Trophoblast cell (in vitro differentiated cells and primary cell): ENCODE measurements at regions not wholly inside any gene's neighbourhood (a gene's known extent, or its start where the extent isn't known, plus 50 kb on each side); places are given as distances from the start of the nearest gene placed in this dataset.

Experiments
- DNase-seq, 2 donors: peaks; one replicate each; pipeline ENCODE4 v3.0.0-alpha.2; 2016
- H2AFZ ChIP-seq: 2 replicates; pipeline ENCODE4 v1.6.1; 2013; ENCODE audit warnings: low read length, moderate library complexity, mild to moderate bottlenecking; ENCODE audit not compliant: insufficient read depth, poor library complexity
- H2AK5ac ChIP-seq: 2 replicates; pipeline ENCODE4 v1.6.1; 2013; ENCODE audit warnings: mild to moderate bottlenecking, low read length
- H2BK120ac ChIP-seq: 2 replicates; pipeline ENCODE4 v1.6.1; 2013; ENCODE audit warnings: low read length, mild to moderate bottlenecking, moderate library complexity; ENCODE audit not compliant: insufficient read depth, poor library complexity
- H2BK12ac ChIP-seq: 2 replicates; pipeline ENCODE4 v1.6.1; 2013; ENCODE audit warnings: mild to moderate bottlenecking, low read length, moderate library complexity
- H2BK5ac ChIP-seq: 2 replicates; pipeline ENCODE4 v1.6.1; 2013; ENCODE audit warnings: low read length, low read depth, moderate library complexity, mild to moderate bottlenecking; ENCODE audit not compliant: poor library complexity
- H3K14ac ChIP-seq: 2 replicates; pipeline ENCODE4 v1.6.1; 2013; ENCODE audit warnings: mild to moderate bottlenecking, low read length
- H3K18ac ChIP-seq: 2 replicates; pipeline ENCODE4 v1.6.1; 2013; ENCODE audit warnings: mild to moderate bottlenecking, low read length
- H3K23ac ChIP-seq: 2 replicates; pipeline ENCODE4 v1.6.1; 2013; ENCODE audit warnings: low read length
- H3K27ac ChIP-seq: 2 replicates; pipeline ENCODE4 v1.5.1; 2013; ENCODE audit warnings: low read depth, mild to moderate bottlenecking, inconsistent platforms, low read length, moderate library complexity
- H3K27me3 ChIP-seq: 2 replicates; pipeline ENCODE4 v1.6.1; 2013; ENCODE audit warnings: inconsistent platforms, mild to moderate bottlenecking, low read length, moderate library complexity; ENCODE audit not compliant: insufficient read depth
- H3K36me3 ChIP-seq, 2 experiments: 1 replicate in 1 of 2; 2 replicates in 1 of 2; pipeline ENCODE4 v1.6.1; 2013; ENCODE audit warnings: low read length in 2 of 2, mild to moderate bottlenecking in 2 of 2, moderate library complexity in 1 of 2; ENCODE audit not compliant: insufficient read depth in 2 of 2, control insufficient read depth in 1 of 2
- H3K4ac ChIP-seq: 2 replicates; pipeline ENCODE4 v1.6.1; 2013; ENCODE audit warnings: low read depth, mild to moderate bottlenecking, low read length, moderate library complexity
- H3K4me1 ChIP-seq, 2 experiments: 1 replicate in 1 of 2; 2 replicates in 1 of 2; pipeline ENCODE4 v1.6.1; 2013; ENCODE audit warnings: low read length in 2 of 2, mild to moderate bottlenecking in 2 of 2, moderate library complexity in 1 of 2; ENCODE audit not compliant: insufficient read depth in 2 of 2, control insufficient read depth in 1 of 2
- H3K4me2 ChIP-seq: 2 replicates; pipeline ENCODE4 v1.6.1; 2013; ENCODE audit warnings: inconsistent platforms, mild to moderate bottlenecking, low read length, moderate library complexity
- H3K4me3 ChIP-seq: 2 replicates; pipeline ENCODE4 v1.5.1; 2013; ENCODE audit warnings: mild to moderate bottlenecking, low read depth, low read length, inconsistent platforms
- H3K79me1 ChIP-seq: one replicate; pipeline ENCODE4 v1.6.1; 2013; ENCODE audit warnings: low read length
- H3K79me2 ChIP-seq: 2 replicates; pipeline ENCODE4 v1.6.1; 2013; ENCODE audit warnings: low read length, mild to moderate bottlenecking; ENCODE audit not compliant: control insufficient read depth, insufficient read depth, poor library complexity
- H3K9ac ChIP-seq: 2 replicates; pipeline ENCODE4 v1.6.1; 2013; ENCODE audit warnings: mild to moderate bottlenecking, low read length
- H3K9me3 ChIP-seq: 2 replicates; pipeline ENCODE4 v1.6.1; 2013; ENCODE audit warnings: low read depth, mild to moderate bottlenecking, control low read depth, inconsistent platforms, low read length; ENCODE audit not compliant: insufficient read depth
- H4K12ac ChIP-seq: 2 replicates; pipeline ENCODE4 v1.6.1; 2013; ENCODE audit warnings: low read depth, mild to moderate bottlenecking, low read length, moderate library complexity
- H4K8ac ChIP-seq: 2 replicates; pipeline ENCODE4 v1.6.1; 2013; ENCODE audit warnings: low read depth, mild to moderate bottlenecking, low read length, moderate library complexity
- H4K91ac ChIP-seq: one replicate; pipeline ENCODE4 v1.6.1; 2013; ENCODE audit warnings: low read depth, mild to moderate bottlenecking, low read length, moderate library complexity
- WGBS: extraction: QIAGEN DNeasy Blood & Tissue Kit; methylation state at CpG from one replicate; pipeline ENCODE4 v1.1.7; 2013; ENCODE audit warnings: missing lambda C conversion rate; ENCODE audit not compliant: insufficient read length, insufficient coverage; ENCODE audit errors: extremely low coverage; 5-methylcytosine and 5-hydroxymethylcytosine counted together

- Histone ChIP-seq H3K14ac (no peak overlapping the region), H3K27me3 (no peaks in the 10 kb centered on the region), H3K79me2 (no peaks in the 10 kb centered on the region), H2BK12ac (no peak overlapping the region), H2AK5ac (no peak overlapping the region), H3K9ac (no peak overlapping the region), H3K18ac (no peak overlapping the region), H3K27ac (no peak overlapping the region), H3K4me3 (no peak overlapping the region), H3K4me1 (no peaks in the 10 kb centered on the region), H3K36me3 (no peaks in the 10 kb centered on the region), H4K12ac (no peak overlapping the region), H4K8ac (no peak overlapping the region), H3K4ac (no peak overlapping the region), H2BK120ac (no peak overlapping the region), H3K4me2 (no peak overlapping the region), H2BK5ac (no peak overlapping the region), H3K79me1 (no peaks in the 10 kb centered on the region), H3K23ac (no peak overlapping the region), H4K91ac (no peak overlapping the region), H2AFZ (no peak overlapping the region), H3K9me3 (peaks cover 2% of the 10 kb centered on the region)
- no peak for DNase-seq
Observed at GRCh38 chr3:30464381-30464780, 142.0 kb upstream of the TGFBR2 start.

GRCh38 chr3:30465454-30465853 lies 140.9 kb upstream of the TGFBR2 start:
- no peak overlapping the region for H4K91ac ChIP-seq
- H3K14ac ChIP-seq: no peak overlapping the region
- H3K27ac ChIP-seq: no peak overlapping the region
- no peak overlapping the region for H2BK5ac ChIP-seq
- no peak overlapping the region for H4K12ac ChIP-seq
- no peak overlapping the region for H3K9ac ChIP-seq
- no CpG with 5 or more reads among the region's 2 CpGs for WGBS
- no peaks in the 10 kb centered on the region for H3K79me1 ChIP-seq
- no peaks in the 10 kb centered on the region for H3K36me3 ChIP-seq
- H2AFZ ChIP-seq: no peak overlapping the region
- H3K4me3 ChIP-seq: no peak overlapping the region
- no peaks in the 10 kb centered on the region for H3K4me1 ChIP-seq
- no peaks in the 10 kb centered on the region for H3K79me2 ChIP-seq
- no peak for DNase-seq
- H3K4ac ChIP-seq: no peak overlapping the region
- no peak overlapping the region for H3K23ac ChIP-seq
- H3K4me2 ChIP-seq: no peak overlapping the region
- no peak overlapping the region for H2BK12ac ChIP-seq
- H3K18ac ChIP-seq: no peak overlapping the region
- no peaks in the 10 kb centered on the region for H3K27me3 ChIP-seq
- H2AK5ac ChIP-seq: no peak overlapping the region
- peaks cover 2% of the 10 kb centered on the region for H3K9me3 ChIP-seq
- H2BK120ac ChIP-seq: no peak overlapping the region
- H4K8ac ChIP-seq: no peak overlapping the region

- H4K12ac ChIP-seq: no peak overlapping the region
Observed at GRCh38 chr3:30467596-30468238, 138.7 kb upstream of the TGFBR2 start.

GRCh38 chr3:30469133-30469532 lies 137.3 kb upstream of the TGFBR2 start:
- no peak overlapping the region for H3K4me2 ChIP-seq
- no peaks in the 10 kb centered on the region for H3K79me1 ChIP-seq
- no peaks in the 10 kb centered on the region for H3K36me3 ChIP-seq
- no peak overlapping the region for H2BK120ac ChIP-seq
- H3K18ac ChIP-seq: no peak overlapping the region
- no peak overlapping the region for H3K4me3 ChIP-seq
- peaks cover 2% of the 10 kb centered on the region for H3K9me3 ChIP-seq
- no peak overlapping the region for H2AFZ ChIP-seq
- no peaks in the 10 kb centered on the region for H3K27me3 ChIP-seq
- H3K27ac ChIP-seq: no peak overlapping the region
- H4K12ac ChIP-seq: no peak overlapping the region
- H4K8ac ChIP-seq: no peak overlapping the region
- no peak overlapping the region for H3K23ac ChIP-seq
- no peak overlapping the region for H3K14ac ChIP-seq
- no peak overlapping the region for H2BK5ac ChIP-seq
- H3K4ac ChIP-seq: no peak overlapping the region
- H3K9ac ChIP-seq: no peak overlapping the region
- no peak for DNase-seq
- no peak overlapping the region for H2BK12ac ChIP-seq
- no peaks in the 10 kb centered on the region for H3K79me2 ChIP-seq
- no peak overlapping the region for H4K91ac ChIP-seq
- no peak overlapping the region for H2AK5ac ChIP-seq
- peaks cover 0 to 4% of the 10 kb centered on the region in 2 experiments for H3K4me1 ChIP-seq

More at GRCh38 chr3:30467596-30468238, 138.7 kb upstream of the TGFBR2 start:
- H3K23ac ChIP-seq: no peak overlapping the region
- no peak overlapping the region for H4K91ac ChIP-seq
- no peak overlapping the region for H4K8ac ChIP-seq
- no CpG with 5 or more reads among the region's 1 CpG for WGBS
- no peak overlapping the region for H2BK5ac ChIP-seq
- H3K79me1 ChIP-seq: no peaks in the 10 kb centered on the region
- no peak overlapping the region for H3K9ac ChIP-seq
- H2AFZ ChIP-seq: no peak overlapping the region
- H3K79me2 ChIP-seq: no peaks in the 10 kb centered on the region
- no peaks in the 10 kb centered on the region for H3K36me3 ChIP-seq
- no peak overlapping the region for H2BK120ac ChIP-seq
- no peak overlapping the region for H3K4me2 ChIP-seq
- H3K4me1 ChIP-seq: peaks cover 0 to 4% of the 10 kb centered on the region in 2 experiments
- H3K27ac ChIP-seq: no peak overlapping the region
- H2AK5ac ChIP-seq: no peak overlapping the region
- no peak overlapping the region for H3K14ac ChIP-seq
- DNase-seq: peak in 1 of 2 donors; percentile 70
- no peak overlapping the region for H2BK12ac ChIP-seq
- H3K27me3 ChIP-seq: no peaks in the 10 kb centered on the region
- H3K4ac ChIP-seq: no peak overlapping the region
- H3K4me3 ChIP-seq: no peak overlapping the region
- H3K9me3 ChIP-seq: peaks cover 2% of the 10 kb centered on the region
- no peak overlapping the region for H3K18ac ChIP-seq
